ENCODE measurements at regions not wholly inside any gene's neighbourhood (a gene's known extent, or its start where the extent isn't known, plus 50 kb on each side); places are given as distances from the start of the nearest gene placed in this dataset.

DNA sequence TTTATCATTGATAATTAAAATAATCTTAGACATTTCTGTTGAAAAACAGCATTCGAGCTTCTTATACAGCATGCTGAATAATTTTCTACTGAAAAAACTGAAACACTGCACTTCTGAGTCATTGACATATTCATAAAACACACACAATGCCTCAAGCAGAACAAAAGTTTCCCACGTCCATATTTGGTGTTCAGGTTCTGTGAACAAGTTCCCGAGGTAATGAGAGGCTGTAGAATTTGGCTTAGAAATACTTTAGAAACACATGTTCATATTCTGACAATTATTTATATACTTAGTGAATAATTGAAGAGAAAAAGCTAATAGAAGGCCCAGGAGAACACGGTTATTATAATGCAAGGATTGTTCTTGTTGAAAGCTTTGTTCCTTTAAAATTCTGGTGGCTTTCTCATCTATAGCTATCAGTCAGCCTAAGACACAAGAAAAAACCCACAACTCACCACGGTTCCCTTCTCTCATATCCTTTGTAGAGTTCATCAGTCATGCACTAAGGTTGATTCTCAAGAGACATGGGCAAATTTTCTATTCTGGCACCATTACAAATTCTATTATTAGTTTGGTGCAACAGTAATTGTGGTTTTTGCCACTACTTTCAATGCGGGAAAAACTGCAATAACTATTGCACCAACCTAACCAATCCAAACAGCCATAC is 194.4 kb downstream of the TMX3 start:
- no peak for DNase-seq

DNA sequence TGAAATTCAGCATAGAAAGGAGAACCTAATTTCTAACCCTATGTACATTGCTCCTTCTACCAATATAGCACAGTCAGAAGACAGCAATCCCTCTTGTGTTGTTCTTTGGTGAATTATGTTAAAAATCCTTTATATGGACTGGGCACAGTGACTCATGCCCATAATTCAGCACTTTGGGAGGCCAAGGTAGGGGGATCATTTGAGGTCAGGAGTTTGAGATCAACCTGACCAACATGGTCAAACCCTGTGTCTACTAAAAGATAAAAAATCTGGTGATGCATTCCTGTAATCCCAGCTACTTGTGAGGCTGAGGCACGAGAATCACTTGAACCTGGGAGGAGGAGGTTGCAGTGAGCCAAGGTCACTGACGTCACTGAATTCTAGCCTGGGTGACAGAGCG is 195.6 kb downstream of the TMX3 start:
- no peak for DNase-seq

DNA sequence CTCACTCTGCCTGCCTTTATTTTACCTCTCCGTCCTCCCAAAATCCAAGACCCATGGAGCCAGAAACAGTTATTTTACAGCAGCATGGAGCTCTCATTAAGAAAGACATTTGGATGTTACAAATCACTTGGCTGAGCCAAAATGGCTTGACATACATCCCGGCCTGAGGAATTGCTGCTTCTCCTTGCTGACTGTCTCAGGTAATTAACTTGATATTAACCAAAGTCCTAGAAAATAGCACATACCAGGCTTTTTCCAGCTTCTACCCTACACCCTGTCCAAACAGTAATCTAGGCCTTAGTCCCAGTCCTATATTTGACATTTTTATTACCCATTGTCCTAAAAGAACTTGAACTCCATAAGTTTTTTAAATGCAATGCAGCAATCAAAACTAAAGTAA is 205.0 kb downstream of the TMX3 start:
- no peak for DNase-seq

DNA sequence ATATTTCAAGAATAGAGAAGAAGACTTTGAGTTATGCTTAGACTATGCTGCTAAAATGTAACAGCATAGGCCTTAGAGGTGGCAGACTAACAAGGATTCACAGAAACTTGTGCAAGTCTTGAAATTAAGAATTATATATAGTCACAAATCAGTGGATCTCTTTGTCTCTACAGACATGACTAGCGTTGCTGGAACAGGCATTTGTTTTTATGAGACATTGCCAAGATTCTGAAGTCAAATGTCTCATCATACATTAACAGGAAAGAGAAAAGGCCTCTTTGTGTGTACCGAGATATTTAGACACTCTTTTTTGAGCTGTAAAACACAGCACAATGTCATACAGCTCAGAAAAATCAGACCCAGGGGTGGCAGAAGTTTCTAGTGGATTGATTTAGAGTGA is 207.1 kb downstream of the TMX3 start:
- DNase-seq, result no peak

DNA sequence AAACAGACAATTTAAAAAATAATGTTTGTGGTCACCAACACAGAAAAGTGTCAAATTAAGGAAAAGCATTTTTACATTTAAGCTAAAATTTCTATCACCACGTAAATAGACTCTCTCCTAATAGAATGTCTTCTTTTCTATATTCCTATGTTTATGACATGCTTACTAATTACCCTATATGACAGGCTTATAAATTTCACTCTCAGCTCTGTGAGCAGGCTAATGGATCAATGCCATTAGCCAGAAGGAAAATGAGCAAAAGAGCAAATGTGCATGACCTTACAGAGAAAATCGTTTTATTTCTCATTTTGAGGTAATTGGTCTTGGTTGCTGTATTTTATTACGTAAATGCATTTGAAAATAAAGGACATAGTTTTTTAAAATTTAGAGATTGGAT is 209.7 kb downstream of the TMX3 start:
- no peak for DNase-seq

DNA sequence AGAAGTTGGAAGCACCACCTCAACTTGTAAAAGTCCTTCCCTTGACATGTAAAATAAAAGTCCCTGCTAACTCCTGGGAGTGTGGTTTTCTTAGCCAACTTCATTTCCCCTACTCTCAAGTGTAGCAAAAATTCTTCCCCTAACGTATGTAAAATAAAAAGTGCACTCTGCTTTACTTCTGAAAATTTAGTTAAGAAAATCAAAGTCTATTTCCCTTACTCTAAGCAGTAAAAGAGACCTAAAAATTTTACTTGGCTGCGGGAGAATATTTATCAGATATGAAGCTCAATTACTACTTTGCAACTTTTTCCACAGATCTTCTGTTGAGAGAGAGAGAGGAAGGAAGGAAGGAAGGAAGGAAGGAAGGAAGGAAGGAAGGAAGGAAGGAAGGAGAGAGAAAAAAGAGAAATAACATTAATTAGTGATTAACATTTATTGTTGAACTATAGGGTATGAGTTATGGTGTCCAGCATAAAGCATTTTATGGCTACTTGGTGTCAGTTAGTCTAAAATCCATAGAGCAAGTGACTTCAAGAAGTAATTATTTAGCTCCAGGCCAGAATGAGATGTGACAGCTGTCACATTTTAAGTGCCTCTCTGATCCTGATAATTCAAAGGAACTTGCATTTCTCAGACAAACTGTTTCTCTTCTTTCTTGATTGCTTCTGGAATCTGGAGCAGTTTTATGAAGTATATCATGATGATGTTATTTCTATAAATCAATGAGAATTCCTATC is 210.3 kb downstream of the TMX3 start:
- DNase-seq, result no peak

DNA sequence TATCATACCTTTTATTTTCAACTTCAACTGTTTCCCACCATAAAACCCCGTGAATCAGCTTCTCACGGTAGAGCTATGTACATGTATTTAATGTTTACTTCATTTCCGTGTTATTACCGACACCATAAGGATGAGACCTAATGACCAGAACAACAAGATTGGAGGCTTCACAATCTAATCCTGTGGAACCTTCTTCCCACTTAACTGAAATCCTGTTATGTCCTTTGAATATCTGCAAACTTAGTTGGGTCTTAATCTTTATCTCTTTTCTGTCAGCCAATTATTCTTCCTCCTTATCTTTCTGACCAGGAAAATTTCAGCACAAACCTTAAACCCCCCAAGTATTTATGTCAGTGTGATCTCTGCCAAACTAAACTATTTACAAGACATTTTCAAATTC is 214.4 kb downstream of the TMX3 start:
- no peak for DNase-seq

DNA sequence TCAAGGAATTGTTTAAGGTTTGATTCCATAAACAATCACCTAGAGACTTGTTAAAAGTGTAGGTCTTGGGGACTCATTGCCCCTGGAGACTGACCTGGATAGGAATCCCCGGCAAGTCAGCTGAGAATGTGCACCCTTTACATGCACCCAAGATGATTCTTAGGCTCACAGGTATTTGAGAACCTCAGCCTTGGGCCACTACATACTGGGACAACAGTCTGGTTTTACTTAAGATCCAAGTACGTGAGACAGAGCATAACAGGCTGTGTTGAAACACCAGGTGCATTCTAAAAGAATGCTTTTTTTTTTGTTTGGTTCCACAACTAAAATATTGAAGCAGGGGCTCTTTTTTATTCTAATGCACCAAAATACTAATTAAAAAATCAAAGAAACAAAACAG is 215.8 kb downstream of the TMX3 start:
- DNase-seq, result no peak

DNA sequence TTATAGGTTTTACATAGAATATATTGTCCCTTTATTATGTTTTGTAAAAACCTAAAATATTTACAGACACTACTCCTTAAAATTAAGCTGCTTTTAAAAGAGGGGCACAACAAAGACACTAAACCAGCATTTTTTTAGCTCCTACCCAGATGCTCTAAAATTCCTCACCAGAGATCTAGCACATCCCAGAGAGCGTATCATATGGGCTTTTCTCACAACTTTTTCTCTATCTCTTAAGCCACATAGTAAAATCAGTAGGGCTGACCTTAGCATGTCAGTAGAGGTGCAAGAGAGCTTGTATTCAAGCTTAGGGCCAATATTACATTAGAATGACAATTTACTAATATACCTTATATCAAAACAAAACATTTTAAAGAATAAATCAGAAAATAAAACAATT is 216.3 kb downstream of the TMX3 start:
- no peak for DNase-seq

DNA sequence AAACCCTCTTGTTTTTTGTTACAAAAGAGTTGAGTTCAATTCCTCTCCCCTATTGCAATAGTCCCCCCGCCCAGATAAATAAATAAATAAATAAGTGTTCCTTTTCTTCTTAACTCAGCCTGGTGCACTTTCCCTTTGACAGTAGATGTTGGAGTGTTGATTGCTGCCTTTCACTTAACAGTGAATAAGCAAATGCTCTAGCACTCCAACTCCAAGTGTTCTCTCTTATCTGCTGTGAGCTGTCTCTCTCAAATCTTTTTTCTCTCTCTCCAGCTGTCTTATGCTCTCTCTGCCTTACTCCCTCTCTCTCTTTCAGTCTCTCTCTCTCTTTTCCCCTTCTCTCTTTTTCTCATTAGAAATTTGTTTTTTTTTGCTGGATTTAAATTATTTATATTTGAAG is 216.7 kb downstream of the TMX3 start:
- no peak for DNase-seq

DNA sequence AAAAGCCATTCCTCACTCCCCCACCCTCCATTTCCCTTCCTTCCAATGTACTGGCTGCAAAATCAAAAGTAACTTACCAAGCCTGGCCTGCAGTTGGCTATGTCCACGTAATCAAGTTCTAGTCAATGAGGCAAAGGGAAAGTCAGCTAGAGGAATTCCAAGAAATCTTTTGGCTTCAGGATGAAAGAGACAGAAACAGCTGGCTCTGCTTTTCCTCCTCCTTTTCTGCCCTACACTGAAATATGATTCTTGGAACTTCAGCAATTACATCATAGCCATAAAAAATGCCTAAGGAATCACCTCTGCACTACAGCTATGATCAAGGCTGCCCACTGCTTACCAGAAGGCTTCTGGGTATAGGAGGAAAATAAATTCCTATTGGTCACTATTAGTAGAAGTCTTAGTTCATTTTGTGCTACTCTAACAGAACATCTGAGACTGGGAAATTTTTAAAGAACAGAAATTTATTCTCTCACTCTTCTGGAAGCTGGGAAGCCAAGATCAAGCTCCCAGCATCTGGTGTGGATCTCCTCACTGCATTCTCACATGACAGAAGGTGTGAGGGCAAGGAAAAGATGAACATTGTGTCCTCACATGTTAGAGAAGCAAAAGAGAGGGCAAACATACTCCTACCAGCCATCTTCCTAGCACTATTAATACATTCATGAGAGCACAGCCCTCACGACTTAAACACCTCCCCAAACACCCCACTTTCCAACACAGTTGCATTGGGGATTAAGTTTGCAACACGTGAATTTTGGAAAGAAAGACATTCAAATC is 219.9 kb downstream of the TMX3 start:
- DNase-seq, result peak; percentile 22

DNA sequence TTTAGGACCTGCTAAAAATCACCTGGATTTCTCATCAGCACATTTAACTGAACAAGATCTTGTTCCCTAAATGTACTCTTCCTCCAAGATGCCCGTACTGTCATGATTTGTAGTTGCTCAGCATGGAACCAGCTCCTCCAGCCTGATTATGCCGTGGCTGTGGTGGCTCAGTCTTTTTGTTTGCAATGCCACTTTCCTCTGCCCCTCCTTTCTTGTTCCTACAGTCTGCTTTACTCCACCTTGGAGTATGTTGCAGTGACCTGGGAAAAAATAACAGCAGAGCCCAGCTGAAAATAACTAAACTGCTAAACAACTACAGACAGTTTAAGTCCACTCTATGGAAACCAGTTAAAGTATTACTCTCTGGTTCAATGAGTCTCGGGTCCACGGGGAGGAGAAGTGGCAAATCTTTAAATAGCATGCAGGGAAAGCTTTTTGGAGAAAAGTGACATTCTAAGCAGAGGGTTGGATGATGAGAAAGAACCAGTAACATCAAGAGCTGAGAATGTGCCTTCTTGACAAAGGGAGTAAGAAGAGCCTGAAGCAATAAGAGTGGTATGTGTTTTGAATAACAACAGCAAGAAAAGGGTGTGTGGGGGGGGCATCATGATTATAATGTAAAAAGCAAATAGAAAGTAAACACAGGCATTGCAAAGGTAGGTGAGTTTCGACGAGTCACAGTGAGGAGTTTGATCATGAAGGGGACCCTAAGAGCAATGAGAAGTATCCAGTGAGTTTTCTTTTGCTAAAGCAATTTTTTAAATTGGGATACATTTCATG is 225.7 kb downstream of the TMX3 start:
- DNase-seq, result no peak

DNA sequence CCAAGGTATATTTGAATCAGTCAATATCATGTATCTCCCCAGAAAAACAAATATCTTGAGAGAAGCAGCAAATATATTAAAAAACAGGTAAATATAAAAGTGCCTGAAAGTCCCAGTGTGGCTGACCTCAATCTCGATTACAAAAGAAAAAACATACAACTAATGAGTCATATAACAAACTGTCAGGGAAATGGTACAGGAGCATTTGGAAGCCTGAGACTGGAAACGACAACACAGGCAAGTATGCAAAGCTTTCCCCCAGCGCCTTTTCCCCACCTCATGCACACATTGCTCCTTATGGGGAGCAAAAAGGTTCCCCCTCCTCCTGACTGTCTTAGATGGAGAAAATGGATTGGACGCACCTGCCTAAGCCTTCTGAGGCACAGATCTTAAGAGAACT is 230.7 kb downstream of the TMX3 start:
- DNase-seq, result no peak

DNA sequence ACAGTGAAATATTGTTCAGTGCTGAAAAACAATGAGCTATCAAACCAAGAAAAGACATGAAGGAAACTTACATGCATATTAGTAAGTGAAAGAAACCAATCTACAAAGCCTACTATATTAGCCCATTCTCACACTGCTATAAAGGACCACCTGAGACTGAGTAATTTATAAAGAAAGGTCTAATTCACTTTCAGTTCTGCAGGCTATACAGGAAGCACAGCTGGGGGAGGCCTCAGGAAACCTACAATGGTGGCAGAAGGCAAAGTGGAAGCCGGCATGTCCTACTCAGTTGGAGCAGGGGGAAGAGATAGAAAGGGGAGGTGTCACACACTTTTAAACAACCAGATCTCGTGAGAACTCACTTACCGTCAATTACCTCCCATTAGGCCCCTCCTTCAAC is 232.1 kb downstream of the TMX3 start:
- DNase-seq, result no peak

DNA sequence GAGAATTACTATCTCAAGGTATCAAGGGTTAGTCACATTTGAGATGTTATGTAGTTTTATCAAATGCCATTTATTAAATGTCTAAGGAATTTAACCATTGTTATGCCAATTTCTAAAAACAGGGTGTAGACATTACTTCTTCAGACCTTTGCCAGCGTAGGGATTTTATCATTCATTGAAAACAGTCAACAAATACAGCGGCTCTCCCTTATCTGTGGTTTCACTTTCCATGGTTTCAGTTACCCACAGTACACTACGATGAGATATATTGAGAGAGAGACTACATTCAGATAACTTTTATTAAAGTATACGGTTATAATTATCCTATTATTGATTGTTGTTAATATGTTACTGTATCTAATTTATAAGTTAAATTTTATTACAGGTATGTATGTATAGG is 234.7 kb downstream of the TMX3 start:
- no peak for DNase-seq

DNA sequence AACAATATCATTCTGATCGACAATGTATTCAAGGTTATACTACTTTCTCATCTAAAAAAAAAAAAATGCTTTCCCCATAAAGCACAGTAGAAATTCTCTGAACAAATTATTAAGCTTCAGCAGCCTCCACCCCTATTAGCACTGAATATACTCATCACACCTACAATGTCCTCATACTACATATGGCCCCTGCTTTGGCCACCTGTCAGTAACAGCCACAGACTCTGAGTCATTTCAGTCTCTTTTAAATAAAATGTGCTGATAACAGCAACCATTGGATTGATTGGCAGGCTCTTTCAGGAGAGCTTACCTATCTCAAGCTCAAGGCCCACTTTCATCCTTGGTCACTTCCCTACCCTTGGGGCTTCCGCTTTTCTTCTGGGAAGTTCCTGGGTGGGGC is 236.7 kb downstream of the TMX3 start:
- DNase-seq, result no peak

DNA sequence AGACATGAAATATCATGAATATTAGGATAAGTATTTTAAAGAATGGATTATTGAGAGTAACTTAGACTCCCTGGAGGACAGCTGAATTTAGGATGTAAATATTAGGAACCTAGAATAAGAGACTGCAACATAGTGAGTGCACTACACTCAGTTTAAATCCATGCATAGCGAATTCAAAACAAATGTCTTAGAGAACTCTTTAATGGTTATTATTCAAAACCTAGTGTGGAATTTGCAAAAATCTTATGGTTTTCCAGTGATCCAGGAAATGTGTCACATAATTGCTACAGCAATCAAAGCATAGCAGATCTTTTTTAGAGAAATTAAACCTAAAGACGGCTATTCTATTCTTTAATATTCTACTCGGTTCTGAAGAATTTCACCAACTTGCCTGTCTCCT is 239.0 kb downstream of the TMX3 start:
- no peak for DNase-seq

DNA sequence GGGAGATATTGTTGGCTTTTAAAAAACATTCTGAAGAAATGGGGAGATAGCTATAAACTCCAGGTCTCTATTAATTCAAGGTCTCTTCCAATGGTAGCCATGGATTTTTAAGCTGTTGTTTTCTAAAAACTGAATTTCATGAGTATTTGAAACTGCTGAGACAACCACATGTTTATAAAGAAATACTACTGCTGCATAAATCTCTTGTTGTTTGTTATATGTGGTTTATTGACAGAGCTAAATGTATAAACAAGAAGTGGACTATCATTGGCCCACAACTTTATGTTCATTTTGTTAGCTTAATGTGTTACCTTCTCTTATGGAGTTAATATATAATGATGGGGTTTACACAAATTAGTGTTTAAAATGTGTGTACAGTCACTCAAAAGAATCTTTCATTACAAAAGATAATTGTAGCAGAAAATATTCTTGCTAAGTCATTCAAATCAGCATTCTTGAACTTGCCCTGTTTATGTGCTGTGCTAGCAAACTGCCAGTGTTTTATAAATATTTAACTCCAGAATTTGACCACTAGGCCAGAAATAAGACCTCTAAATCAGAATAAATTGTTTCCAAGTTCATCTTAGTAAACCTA is 242.1 kb downstream of the TMX3 start:
- DNase-seq, result no peak

DNA sequence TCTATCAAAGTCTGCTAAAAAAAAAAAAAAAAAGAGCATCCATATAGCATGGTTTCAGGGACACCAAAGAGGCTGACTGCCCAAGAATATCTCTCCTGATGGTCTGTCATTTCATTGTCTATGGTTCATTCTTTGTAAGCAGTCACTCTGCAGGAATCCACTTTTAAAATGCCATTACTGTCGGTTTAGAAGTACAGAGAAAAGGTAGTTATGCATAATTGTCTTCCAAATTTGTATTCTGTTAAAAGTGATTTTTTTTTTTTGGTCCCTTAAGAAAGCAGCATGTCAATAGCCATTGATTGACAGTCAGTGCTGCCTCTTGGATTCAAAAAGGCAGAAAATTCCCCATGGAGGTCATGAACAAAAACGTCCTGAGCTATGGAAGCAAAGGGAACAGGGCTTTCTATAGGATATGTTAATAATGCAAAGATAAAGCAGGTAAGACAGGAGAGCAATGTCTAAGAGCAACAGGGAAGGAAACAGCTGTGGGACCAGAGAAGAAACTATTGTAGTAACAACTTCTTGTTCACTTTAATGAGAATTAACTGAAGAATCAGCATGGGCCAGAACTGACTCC is 245.8 kb downstream of the TMX3 start:
- DNase-seq, result no peak

DNA sequence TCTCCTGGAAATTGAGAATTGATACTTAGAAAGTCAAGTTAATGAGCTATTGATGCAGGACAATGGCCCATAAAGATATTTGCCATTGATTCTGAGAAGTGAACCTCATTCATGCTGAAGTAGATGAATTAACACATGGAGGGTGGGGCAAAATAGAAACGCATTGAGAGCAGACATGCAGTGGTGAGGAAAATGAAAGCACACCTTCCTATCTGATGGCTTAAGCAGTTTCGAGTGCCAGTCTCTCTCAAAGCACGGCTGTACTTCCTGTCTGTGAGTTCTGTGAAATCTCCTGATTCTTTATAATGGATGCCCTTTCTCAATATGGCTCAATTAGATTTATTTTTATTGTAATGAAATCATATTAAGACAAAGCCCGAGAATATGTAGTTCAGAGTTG is 247.0 kb downstream of the TMX3 start:
- DNase-seq, result no peak

DNA sequence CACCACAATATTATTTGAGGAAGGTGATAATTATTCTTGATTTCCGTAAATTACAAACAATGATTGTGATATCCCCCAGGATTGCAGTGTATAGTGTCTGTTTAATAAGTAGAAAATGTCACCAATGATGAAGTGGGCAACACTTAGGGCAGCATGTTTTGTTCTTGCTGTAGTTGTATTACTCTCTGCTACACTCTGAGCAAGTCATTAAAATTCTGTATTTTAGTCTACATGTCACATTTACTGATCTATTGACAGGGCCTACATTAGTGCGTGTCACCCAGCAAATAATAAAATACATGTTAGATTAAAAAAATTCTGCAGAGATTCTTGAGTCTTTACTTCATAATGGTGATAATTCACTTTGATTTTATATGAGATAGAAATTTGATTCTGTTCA is 247.6 kb downstream of the TMX3 start:
- no peak for DNase-seq

DNA sequence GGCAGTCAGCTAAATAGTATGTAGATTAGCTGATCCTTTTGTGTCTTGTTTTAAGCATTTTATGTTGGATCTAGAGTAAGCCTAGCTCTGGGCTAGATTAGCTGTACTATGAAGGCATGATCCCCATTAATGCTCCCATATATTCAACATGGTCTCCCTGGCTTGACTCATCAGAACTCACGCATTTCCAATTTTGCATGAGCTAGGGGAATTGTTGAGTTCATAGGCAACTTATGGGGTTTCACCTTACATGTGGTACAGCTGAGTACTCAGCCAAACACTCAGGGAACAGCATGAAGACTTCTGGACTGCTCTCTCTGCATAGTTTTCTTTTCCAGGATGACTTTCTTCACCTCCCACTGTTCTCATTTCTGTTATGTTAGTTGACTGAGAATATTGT is 248.2 kb downstream of the TMX3 start:
- no peak for DNase-seq
